ENCODE measurements at regions not wholly inside any gene's neighbourhood (a gene's known extent, or its start where the extent isn't known, plus 50 kb on each side); places are given as distances from the start of the nearest gene placed in this dataset.

DNA sequence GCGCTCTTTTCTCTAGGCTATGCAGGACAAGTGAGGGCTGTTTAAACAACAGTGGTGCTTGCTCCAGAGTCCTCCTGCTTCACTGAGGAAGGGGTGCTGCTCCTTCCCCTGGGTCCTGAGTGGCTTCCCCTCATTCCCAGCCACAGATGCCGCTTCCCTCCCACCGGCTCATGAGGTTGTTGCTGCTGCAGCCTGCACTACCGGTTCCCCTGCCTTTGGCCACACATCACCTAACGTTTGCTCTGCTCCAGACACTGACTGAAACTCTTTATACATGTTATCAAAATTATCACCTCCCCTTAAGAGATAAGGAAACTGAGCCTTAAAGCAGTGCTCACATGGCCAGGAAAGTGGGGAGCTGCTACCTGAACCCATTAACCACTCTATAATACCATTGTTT is 130.8 kb upstream of the LGALSL start:
- H3K4me3 Mint-ChIP-seq, result no peak overlapping the region
- no peaks in the 10 kb centered on the region for H3K9me3 Mint-ChIP-seq
- H3K36me3 Mint-ChIP-seq (ENCODE audit: low read depth), result no peaks in the 10 kb centered on the region
- peaks cover 46% of the 10 kb centered on the region for H3K4me1 Mint-ChIP-seq (ENCODE audit: low read depth)
- H3K27ac Mint-ChIP-seq, result no peak overlapping the region
- H3K27me3 Mint-ChIP-seq, result peaks cover 10% of the 10 kb centered on the region

DNA sequence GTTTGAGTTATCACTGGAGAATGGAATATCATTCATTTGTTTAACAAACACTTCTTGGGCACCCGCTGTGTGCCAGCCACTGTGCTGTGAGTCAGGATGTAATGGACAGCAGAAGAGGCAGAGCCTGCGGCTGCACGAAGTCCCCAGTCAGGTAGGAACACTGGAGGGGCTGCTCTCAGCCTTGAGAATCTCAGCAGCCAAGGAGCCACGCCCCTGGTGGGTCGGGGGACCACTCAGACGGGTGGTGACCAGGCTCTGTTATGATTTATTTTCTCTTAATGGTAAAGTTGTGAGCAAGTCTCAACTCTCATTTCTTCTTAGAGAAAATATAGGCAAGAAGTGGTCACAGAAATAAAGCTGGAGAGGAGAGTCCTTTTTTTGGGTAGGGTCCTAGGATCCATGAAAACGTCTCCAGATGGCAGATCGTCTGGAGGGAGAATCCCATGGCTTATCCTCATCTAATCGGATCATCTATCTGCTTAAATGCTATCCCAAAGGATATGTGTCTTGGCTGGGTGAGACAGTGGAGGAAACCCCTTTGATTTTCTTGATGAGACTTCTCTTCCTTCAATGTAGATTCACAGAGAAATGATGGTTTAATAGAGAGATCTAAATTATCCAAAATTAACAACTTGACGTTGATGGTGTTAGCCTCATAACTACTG is 129.1 kb upstream of the LGALSL start:
- peak overlapping the region; percentile 75 for H3K4me3 Mint-ChIP-seq
- H3K4me1 Mint-ChIP-seq (ENCODE audit: low read depth), result peaks cover 45% of the 10 kb centered on the region
- no peaks in the 10 kb centered on the region for H3K9me3 Mint-ChIP-seq
- H3K27ac Mint-ChIP-seq, result peak overlapping the region; percentile 98
- H3K36me3 Mint-ChIP-seq (ENCODE audit: low read depth), result no peaks in the 10 kb centered on the region
- H3K27me3 Mint-ChIP-seq, result peaks cover 10% of the 10 kb centered on the region

DNA sequence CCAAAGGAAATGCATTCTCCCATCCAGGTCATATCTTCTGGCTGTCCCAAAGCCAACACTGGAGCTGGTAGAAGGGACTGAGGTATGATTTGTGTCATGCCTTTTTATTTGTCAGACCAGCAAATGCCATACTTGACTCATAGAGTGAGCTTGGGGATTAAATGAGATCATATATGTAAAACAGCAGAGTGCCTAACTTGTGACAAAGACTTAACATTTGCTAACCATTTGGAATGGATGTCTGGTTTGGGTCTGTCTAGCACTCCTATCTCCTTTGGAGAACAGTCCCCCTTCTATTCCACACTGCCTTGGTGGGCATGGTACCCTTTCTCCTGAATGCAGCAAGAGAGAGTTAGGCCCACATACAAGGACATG is 128.5 kb upstream of the LGALSL start:
- H3K4me1 Mint-ChIP-seq (ENCODE audit: low read depth), result peaks cover 50% of the 10 kb centered on the region
- peak overlapping the region; percentile 75 for H3K4me3 Mint-ChIP-seq

DNA sequence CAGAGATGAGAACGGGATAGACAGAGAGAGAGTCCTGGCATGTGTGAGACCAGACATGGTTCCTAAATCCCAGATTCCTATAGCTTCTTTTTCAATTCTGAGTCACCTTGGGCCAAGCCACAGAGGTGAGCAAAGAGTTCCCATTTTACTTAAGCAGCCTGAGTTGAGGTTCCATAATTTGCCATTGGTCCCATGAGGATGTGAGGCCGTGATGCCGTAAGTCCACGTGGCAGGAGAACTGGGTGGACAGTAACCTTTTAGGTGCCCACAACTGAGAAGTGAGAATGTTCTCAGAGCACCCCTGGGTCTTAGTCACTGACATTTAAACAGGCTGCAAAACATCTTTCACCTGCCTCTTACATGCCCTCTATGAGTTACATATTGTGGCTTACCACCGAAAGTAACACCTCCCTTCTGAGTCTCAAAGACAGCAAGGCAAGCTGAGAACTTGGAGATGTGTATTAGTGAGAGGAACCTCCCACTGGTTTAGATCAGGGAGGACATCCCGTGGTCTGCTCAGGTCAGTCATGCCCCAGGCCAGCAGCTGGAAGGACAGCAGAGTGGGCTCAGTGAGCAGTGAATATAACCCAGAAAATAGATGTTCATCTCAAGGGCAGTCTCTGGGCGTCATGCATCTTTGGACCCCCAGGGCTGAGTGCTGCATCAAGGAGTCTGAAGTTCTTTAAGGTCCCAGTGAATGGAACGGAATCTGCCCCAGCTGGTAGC is 127.9 kb upstream of the LGALSL start:
- no peaks in the 10 kb centered on the region for H3K36me3 Mint-ChIP-seq (ENCODE audit: low read depth)
- H3K27me3 Mint-ChIP-seq, result peaks cover 10% of the 10 kb centered on the region
- peaks cover 55% of the 10 kb centered on the region for H3K4me1 Mint-ChIP-seq (ENCODE audit: low read depth)
- H3K9me3 Mint-ChIP-seq, result no peaks in the 10 kb centered on the region
- peak overlapping the region; percentile 98 for H3K27ac Mint-ChIP-seq
- H3K4me3 Mint-ChIP-seq, result peak overlapping the region; percentile 75

More for the DNA sequence above, 128.5 kb upstream of the LGALSL start:
- Mint-ChIP-seq H3K27me3 (peaks cover 10% of the 10 kb centered on the region), H3K27ac (peak overlapping the region; percentile 98), H3K9me3 (no peaks in the 10 kb centered on the region), H3K36me3 (ENCODE audit: low read depth) (no peaks in the 10 kb centered on the region)

DNA sequence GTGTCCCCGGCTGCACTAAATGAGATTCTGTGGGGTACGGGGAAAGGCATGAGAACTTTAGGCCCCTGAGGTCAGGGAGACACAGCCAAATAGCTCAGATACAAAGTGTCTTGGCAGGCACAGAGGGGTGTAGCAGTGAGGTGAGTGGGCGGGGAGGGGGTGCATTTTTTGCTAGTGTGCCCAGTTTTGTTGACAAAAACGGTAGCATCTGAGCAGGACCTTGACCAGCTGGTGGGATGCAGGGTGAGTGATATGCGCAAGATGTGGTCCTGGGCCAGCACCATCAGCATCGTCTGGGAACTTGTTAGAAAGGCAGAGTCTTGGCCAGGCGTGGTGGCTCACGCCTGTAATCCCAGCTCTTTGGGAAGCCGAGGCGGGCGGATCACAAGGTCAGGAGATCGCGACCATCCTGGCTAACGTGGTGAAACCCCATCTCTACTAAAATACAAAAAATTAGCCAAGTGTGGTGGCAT is 127.3 kb upstream of the LGALSL start:
- H3K27me3 Mint-ChIP-seq, result peaks cover 10% of the 10 kb centered on the region
- H3K27ac Mint-ChIP-seq, result peak overlapping the region; percentile 98
- H3K36me3 Mint-ChIP-seq (ENCODE audit: low read depth), result no peaks in the 10 kb centered on the region
- peaks cover 55% of the 10 kb centered on the region for H3K4me1 Mint-ChIP-seq (ENCODE audit: low read depth)
- H3K9me3 Mint-ChIP-seq, result no peaks in the 10 kb centered on the region
- peak overlapping the region; percentile 75 for H3K4me3 Mint-ChIP-seq

DNA sequence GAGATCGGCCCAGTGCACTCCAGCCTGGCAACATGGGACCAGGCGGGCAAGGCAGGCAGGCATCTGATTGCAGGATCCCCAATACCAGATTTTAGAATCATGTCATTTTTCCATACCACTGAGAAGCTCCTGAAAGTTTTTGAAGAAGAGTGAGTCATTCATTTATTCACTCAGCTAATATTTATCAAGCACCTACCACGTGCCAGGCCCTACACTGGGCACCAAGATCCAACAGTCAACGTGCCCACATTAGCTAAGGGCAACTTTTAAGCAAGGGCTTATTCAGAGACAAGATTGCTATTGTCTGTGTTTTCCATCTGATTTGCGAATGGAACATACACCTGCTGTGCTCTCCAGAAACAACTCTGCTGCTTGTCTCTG is 126.8 kb upstream of the LGALSL start:
- peak overlapping the region; percentile 98 for H3K27ac Mint-ChIP-seq
- peak overlapping the region; percentile 70 for H3K4me3 Mint-ChIP-seq
- no peaks in the 10 kb centered on the region for H3K36me3 Mint-ChIP-seq (ENCODE audit: low read depth)
- H3K27me3 Mint-ChIP-seq, result peaks cover 10% of the 10 kb centered on the region
- peaks cover 55% of the 10 kb centered on the region for H3K4me1 Mint-ChIP-seq (ENCODE audit: low read depth)
- H3K9me3 Mint-ChIP-seq, result no peaks in the 10 kb centered on the region

DNA sequence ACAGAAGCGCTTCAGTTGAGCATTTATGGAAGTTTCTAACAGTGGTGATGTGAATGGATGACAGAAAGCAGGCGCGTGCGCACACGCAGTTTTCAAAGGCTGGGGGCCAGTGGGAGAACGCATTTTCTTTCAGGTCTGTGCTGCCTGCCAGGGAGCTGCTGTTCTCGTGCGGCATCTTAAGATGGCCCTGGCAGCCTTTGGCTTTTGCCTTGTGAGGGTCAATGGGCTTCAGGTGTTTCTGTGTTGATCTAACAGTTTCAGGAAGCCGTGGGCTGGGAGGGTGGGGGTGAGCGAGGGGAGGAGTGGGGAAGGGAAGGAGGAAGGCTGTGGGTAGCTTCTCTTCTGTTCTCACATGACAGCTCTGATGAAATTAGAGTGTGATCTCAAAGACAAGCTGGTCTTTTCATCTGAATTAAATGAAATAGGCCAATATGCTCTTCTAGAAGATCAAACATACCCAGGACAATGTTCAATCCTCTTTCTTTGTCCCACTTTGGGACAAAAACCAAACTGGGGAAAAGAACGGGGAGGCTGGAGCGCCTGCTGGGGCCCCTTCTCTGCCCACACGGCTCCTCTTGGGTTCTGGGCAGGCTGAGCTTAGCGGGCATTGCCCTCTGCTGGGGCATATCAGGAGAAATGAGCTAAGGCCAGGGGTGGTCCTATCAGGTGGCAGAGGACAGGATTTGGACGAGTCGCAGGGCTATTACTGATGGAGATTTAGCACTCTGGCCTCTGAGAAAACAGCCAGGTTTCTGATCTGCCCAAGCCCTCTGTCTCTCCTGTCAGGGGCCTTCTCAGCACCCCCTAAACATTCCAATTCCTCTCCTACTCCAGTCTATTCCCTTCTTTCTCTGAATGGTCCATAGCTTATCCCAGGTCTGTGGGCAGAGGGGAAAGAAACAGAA is 126.2 kb upstream of the LGALSL start:
- Mint-ChIP-seq H3K4me1 (ENCODE audit: low read depth) (peaks cover 55% of the 10 kb centered on the region), H3K36me3 (ENCODE audit: low read depth) (no peaks in the 10 kb centered on the region), H3K27ac (peak overlapping the region; percentile 98), H3K4me3 (peak overlapping the region; percentile 70), H3K9me3 (no peaks in the 10 kb centered on the region), H3K27me3 (peaks cover 10% of the 10 kb centered on the region)

DNA sequence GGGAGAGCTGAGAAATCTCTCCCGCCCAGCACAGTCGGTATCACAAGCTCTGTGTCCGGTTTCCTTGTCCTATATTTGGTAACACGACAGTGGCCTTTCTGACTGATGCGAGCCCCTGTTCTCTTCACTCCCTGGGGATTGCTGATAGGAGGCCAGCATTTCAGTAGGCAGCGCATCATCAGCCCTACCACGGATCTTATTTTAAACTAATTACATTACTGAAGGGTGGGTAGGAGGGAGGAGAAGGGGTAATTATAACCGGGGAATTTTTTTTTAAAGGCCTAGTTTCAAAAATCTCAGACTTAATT is 125.6 kb upstream of the LGALSL start:
- Mint-ChIP-seq H3K4me3 (no peak overlapping the region), H3K27me3 (peaks cover 6% of the 10 kb centered on the region), H3K36me3 (ENCODE audit: low read depth) (no peaks in the 10 kb centered on the region), H3K27ac (no peak overlapping the region), H3K4me1 (ENCODE audit: low read depth) (peaks cover 55% of the 10 kb centered on the region), H3K9me3 (no peaks in the 10 kb centered on the region)

DNA sequence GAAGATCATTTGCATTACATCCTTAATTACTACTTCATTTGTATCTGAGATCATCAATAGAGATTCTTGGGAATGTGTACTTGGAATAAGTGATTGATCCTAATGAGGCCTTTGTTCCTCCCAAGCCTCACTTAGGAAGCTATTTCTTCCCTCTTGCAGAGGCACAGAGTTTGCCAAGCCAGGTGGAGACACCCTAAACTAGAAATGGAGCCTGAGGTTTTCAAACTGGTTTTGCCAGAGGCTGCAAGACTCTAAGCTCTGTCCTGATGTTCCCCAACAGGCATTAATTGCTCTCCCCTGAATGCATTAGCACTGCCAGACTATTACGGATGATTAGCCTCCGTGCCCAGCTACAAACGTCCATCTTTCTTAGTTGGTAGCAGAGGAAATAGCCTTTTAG is 125.2 kb upstream of the LGALSL start:
- H3K4me1 Mint-ChIP-seq (ENCODE audit: low read depth), result peaks cover 55% of the 10 kb centered on the region
- H3K36me3 Mint-ChIP-seq (ENCODE audit: low read depth), result no peaks in the 10 kb centered on the region
- H3K27ac Mint-ChIP-seq, result no peak overlapping the region
- no peaks in the 10 kb centered on the region for H3K9me3 Mint-ChIP-seq
- H3K4me3 Mint-ChIP-seq, result no peak overlapping the region
- peaks cover 2% of the 10 kb centered on the region for H3K27me3 Mint-ChIP-seq

DNA sequence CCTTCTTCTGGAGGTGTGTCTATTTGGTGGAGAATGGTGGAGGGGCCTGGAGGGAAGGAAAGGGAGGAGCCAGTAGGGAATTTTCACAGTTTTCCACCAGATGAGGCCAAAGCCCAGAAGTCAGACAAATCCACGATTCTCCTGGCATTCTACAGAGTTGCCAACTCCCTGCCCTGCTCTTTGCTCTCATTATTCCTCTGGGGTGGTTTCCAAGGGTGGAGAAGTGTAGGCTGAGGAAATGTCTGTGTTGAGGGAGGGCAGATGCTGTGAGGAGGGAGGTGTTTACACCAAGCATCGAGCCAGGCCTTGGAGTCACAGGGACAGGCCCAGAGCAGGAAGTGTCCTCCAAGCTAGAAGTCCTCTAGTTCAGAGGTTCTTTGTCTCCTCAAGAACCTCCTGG is 124.1 kb upstream of the LGALSL start:
- no peaks in the 10 kb centered on the region for H3K27me3 Mint-ChIP-seq
- H3K4me1 Mint-ChIP-seq (ENCODE audit: low read depth), result peaks cover 46% of the 10 kb centered on the region
- no peaks in the 10 kb centered on the region for H3K9me3 Mint-ChIP-seq
- no peak overlapping the region for H3K27ac Mint-ChIP-seq
- no peak overlapping the region for H3K4me3 Mint-ChIP-seq
- H3K36me3 Mint-ChIP-seq (ENCODE audit: low read depth), result no peaks in the 10 kb centered on the region

DNA sequence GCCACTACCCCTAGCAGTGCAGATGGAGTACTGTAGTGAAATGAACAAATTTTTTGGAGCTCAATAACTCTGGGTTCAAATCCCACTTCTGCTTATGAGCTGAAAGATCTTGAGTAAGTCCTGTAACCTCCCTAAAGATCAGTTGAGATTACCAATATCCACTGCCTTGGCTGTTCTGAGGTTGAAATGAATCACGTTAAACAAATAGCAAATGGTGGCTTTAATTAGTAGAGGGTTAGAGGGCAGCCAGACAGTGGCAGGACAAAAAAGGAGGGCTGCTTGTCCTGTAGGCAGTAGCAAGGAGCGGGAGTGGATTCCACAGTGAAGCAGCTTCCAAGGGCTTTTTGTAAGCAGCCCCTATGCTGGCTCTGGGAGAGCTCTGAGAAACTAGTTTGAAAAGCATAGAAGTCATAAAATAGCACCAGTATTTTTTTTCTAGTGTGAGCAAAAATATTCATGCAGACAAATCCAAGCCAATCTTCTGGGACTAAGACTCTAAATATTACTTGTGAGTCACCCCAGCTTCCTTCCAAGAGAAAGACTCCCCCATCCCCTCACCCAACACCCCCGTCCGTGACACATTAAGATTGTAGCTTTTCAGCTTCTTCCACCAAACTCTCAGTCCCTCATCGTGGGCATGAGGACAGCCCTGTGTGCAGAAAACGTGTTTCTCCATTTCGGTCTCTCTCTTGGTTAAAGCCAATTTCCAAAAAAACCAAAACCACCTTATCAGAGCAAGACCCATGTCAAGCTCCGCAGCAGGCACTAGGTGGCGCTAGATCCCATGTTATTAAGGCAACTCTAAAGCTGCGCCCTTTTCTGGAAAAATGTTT is 123.5 kb upstream of the LGALSL start:
- Mint-ChIP-seq H3K27me3 (no peaks in the 10 kb centered on the region), H3K27ac (no peak overlapping the region), H3K36me3 (ENCODE audit: low read depth) (no peaks in the 10 kb centered on the region), H3K9me3 (no peaks in the 10 kb centered on the region), H3K4me1 (ENCODE audit: low read depth) (peaks cover 40% of the 10 kb centered on the region), H3K4me3 (peak overlapping the region; percentile 53)

DNA sequence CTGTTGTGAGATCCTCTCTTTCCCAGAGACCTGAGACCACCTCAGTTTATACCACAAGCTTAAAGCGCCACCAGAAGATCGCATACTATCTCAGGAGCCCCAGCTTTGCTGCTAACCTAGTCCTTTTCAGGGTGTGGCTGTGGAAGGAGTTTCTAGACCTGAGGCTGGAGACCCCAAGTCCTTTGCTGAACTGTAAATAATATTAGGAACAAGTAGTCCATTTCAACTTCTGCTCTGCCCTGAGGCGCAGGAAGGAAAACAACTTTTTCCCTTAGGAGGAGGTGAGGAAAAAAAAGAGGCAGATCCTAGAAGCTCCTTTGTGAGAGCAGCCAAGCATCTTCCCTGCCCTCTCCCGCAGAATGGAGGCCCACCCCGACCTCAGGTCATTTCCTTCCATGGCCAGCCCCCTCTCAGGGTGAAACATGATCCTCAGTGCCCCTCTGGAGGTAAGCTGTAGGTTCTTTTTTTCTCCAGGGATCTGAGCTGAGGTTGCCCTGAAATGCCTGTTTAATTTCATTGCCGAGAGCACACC is 122.8 kb upstream of the LGALSL start:
- H3K9me3 Mint-ChIP-seq, result no peaks in the 10 kb centered on the region
- H3K4me1 Mint-ChIP-seq (ENCODE audit: low read depth), result peaks cover 33% of the 10 kb centered on the region
- no peaks in the 10 kb centered on the region for H3K27me3 Mint-ChIP-seq
- no peak overlapping the region for H3K4me3 Mint-ChIP-seq
- H3K27ac Mint-ChIP-seq, result no peak overlapping the region
- no peaks in the 10 kb centered on the region for H3K36me3 Mint-ChIP-seq (ENCODE audit: low read depth)

DNA sequence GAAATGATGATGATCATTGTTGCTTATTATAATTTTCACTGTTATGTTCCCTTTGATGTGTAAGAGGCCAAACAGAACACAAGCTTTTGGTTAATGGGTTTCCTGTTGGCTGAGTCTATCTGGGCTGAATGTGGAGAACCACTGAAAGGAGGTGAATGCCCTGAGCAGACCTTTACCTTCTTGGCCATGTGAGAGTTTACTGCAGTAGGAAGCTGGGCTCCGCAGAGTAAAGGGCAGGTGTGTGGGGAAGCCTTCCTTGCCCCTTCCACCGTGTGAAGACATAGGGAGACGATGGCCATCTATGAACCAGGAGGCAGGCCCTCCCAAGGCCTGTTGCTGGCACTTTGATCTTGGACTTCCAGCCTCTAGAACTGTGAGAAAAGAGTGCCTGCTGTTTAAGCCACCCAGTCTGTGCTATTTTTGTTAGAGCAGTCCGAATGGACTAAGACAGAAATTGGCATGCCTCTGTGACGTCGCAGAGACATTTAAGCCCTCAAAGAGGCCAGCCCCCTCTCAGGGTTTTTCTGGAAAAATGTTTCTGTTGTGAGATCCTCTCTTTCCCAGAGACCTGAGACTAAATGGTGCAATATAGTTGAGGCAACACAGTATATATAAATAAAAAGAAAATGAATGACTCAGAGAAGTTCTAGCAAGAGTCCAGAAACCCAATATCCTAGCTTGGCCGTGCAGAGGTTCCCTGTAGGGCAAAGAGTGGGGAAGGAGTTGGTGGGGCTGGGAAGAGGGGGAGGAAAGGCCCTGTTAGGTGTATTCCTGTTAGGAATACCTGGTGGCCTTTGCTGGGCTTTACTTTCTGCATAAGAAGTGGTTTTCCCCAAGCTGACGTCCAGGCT is 121.9 kb upstream of the LGALSL start:
- no peak overlapping the region for H3K4me3 Mint-ChIP-seq
- H3K27ac Mint-ChIP-seq, result no peak overlapping the region
- no peaks in the 10 kb centered on the region for H3K36me3 Mint-ChIP-seq (ENCODE audit: low read depth)
- no peaks in the 10 kb centered on the region for H3K9me3 Mint-ChIP-seq
- H3K27me3 Mint-ChIP-seq, result no peaks in the 10 kb centered on the region
- H3K4me1 Mint-ChIP-seq (ENCODE audit: low read depth), result peaks cover 24% of the 10 kb centered on the region
